GM12892 (cell line): ENCODE measurements at regions not wholly inside any gene's neighbourhood (a gene's known extent, or its start where the extent isn't known, plus 50 kb on each side); places are given as distances from the start of the nearest gene placed in this dataset.

Source experiments
- DNase-seq: peaks from one replicate; pipeline ENCODE4 v3.0.0; 2011; ENCODE audit not compliant: insufficient read length
- FAIRE-seq: peaks from 2 replicates; lab custom pipeline; 2011; peaks lifted over from hg19 to GRCh38; lab: Jason Lieb, UNC
- POLR2A ChIP-seq: IDR thresholded peaks from 2 replicates; pipeline ENCODE4 v1.6.1; 2011; ENCODE audit warnings: low read depth, low read length, control low read depth
- POLR2AphosphoS5 ChIP-seq: IDR thresholded peaks from 2 replicates; pipeline ENCODE4 v1.6.1; 2011; ENCODE audit warnings: low read depth, low read length, control low read depth
- TAF1 ChIP-seq: IDR thresholded peaks from 2 replicates; pipeline ENCODE4 v1.6.1; 2011; ENCODE audit warnings: low read depth, mild to moderate bottlenecking, control low read depth, low read length, borderline replicate concordance

- TF ChIP-seq POLR2A = no peak
- no peak for TF ChIP-seq TAF1
- TF ChIP-seq POLR2AphosphoS5 = no peak
- DNase-seq (no peak), FAIRE-seq (no peak)
Observed at GRCh38 chr18:60172030-60172429, 200.5 kb downstream of the MC4R start.

GRCh38 chr18:60163622-60164021 is 209.0 kb downstream of the MC4R start:
- no peak for TF ChIP-seq POLR2A
- TF ChIP-seq TAF1 = no peak
- no peak for TF ChIP-seq POLR2AphosphoS5
- DNase-seq = no peak
- no peak for FAIRE-seq

GRCh38 chr18:60162388-60162787 is 210.2 kb downstream of the MC4R start:
- FAIRE-seq (no peak), DNase-seq (no peak)
- TF ChIP-seq POLR2AphosphoS5 = no peak
- TF ChIP-seq POLR2A = no peak
- TF ChIP-seq TAF1 = no peak

GRCh38 chr18:60157810-60158209 is 214.8 kb downstream of the MC4R start:
- FAIRE-seq (no peak), DNase-seq (no peak)
- no peak for TF ChIP-seq TAF1
- no peak for TF ChIP-seq POLR2AphosphoS5
- TF ChIP-seq POLR2A = no peak

- DNase-seq (no peak), FAIRE-seq (no peak)
- TF ChIP-seq POLR2AphosphoS5 = no peak
- no peak for TF ChIP-seq POLR2A
- TF ChIP-seq TAF1 = no peak
Observed at GRCh38 chr18:60153376-60153775, 219.2 kb downstream of the MC4R start.

- FAIRE-seq (no peak), DNase-seq (no peak)
- TF ChIP-seq POLR2A (no peak), TAF1 (no peak), POLR2AphosphoS5 (no peak)
Observed at GRCh38 chr18:60149316-60149715, 223.3 kb downstream of the MC4R start.

GRCh38 chr18:60147323-60147722 is 225.3 kb downstream of the MC4R start:
- TF ChIP-seq TAF1 (no peak), POLR2A (no peak), POLR2AphosphoS5 (no peak)
- no peak for DNase-seq
- FAIRE-seq = no peak

- no peak for FAIRE-seq
- DNase-seq = no peak
- TF ChIP-seq TAF1 (no peak), POLR2A (no peak), POLR2AphosphoS5 (no peak)
Observed at GRCh38 chr18:60146220-60146960, 226.2 kb downstream of the MC4R start.

- no peak for DNase-seq
- no peak for TF ChIP-seq POLR2A
- TF ChIP-seq POLR2AphosphoS5 = no peak
- TF ChIP-seq TAF1 = no peak
- no peak for FAIRE-seq
Observed at GRCh38 chr18:60145776-60146175, 226.8 kb downstream of the MC4R start.

- DNase-seq (no peak), FAIRE-seq (no peak)
- TF ChIP-seq POLR2A (no peak), POLR2AphosphoS5 (no peak), TAF1 (no peak)
Observed at GRCh38 chr18:60134806-60135205, 235.0 kb downstream of the PMAIP1 start.

GRCh38 chr18:60130284-60130683 is 230.5 kb downstream of the PMAIP1 start:
- FAIRE-seq = no peak
- TF ChIP-seq TAF1 (no peak), POLR2AphosphoS5 (no peak), POLR2A (no peak)
- no peak for DNase-seq

GRCh38 chr18:60123031-60123430 is 223.2 kb downstream of the PMAIP1 start:
- no peak for DNase-seq
- TF ChIP-seq POLR2A (no peak), POLR2AphosphoS5 (no peak), TAF1 (no peak)
- FAIRE-seq = no peak
